Prostate gland (tissue), 2 donors: ENCODE measurements at regions not wholly inside any gene's neighbourhood (a gene's known extent, or its start where the extent isn't known, plus 50 kb on each side); places are given as distances from the start of the nearest gene placed in this dataset.

Experiments used
- POLR2A ChIP-seq: fragments of 450-650 bp; IDR thresholded peaks from one replicate; pipeline ENCODE4 v1.6.1; 2016; ENCODE audit warnings: antibody characterized with exemption, mild to moderate bottlenecking
- TF ChIP-seq, protein P1 (sequence below), 4 experiments: fragments of 200-600 bp in 2 of 4; fragments of 450-650 bp in 2 of 4; sonication (generic) in 2 of 4; IDR thresholded peaks; 1 replicate in 3 of 4; 2 replicates in 1 of 4; pipeline ENCODE4 v1.5.1; 2016 to 2019; ENCODE audit warnings: antibody characterized with exemption in 4 of 4, mild to moderate bottlenecking in 2 of 4, moderate library complexity in 2 of 4

DNA sequence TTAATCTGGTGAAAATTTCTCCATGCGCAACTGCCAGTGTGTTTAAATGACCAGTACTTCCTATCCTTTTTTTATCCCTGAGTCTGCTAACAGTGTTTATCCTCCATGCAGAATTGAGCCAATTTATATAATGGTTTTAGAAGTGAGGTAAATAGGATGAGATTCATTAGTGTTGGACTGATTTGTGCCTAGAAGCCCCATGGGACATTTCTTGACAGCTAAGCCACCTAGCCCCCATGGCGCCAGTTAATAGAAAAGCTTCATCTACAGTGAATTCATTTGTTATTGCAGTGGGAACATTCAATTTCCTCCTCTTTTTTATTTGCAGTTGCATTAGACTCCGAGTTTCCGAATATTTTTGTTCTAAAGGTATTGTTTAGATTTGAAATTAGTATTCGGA lies 175.6 kb downstream of the ARL6IP6 start:
- no peak for TF ChIP-seq POLR2A
- TF ChIP-seq, protein P1, sequence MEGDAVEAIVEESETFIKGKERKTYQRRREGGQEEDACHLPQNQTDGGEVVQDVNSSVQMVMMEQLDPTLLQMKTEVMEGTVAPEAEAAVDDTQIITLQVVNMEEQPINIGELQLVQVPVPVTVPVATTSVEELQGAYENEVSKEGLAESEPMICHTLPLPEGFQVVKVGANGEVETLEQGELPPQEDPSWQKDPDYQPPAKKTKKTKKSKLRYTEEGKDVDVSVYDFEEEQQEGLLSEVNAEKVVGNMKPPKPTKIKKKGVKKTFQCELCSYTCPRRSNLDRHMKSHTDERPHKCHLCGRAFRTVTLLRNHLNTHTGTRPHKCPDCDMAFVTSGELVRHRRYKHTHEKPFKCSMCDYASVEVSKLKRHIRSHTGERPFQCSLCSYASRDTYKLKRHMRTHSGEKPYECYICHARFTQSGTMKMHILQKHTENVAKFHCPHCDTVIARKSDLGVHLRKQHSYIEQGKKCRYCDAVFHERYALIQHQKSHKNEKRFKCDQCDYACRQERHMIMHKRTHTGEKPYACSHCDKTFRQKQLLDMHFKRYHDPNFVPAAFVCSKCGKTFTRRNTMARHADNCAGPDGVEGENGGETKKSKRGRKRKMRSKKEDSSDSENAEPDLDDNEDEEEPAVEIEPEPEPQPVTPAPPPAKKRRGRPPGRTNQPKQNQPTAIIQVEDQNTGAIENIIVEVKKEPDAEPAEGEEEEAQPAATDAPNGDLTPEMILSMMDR (IDR thresholded peaks at IDR 0.05): no peak
